ENCODE measurements at regions not wholly inside any gene's neighbourhood (a gene's known extent, or its start where the extent isn't known, plus 50 kb on each side); places are given as distances from the start of the nearest gene placed in this dataset.

DNA sequence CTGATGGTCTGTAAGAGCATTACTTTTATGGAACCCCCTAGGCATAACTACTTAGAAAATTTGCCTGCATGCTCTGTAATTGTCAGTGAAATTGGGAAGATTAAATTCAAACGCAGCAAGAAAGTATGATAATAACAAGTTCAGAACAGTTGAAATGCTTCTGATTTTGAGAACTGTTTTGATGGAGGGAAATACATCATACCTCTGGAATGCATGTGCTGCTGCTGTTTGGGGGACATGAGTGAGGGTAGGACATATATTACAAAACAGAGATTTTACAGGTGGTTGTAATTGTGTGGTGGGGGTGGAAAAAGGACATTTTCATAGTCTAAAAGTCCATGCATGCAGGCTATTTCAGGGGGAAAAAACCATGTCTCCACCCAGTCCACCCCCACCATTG lies 135.0 kb upstream of the DPH6 start:
- ATAC-seq (no peak), DNase-seq (no peak), FAIRE-seq (no peak)
- H3K9me3 ChIP-seq = no peaks in the 10 kb centered on the region
- no peak for TF ChIP-seq CTCF (IDR thresholded peaks at IDR 0.05)
- H3K27me3 ChIP-seq = no peaks in the 10 kb centered on the region
- no peak overlapping the region for H3K27ac ChIP-seq
- 55 to 65% methylated on average over 1 of the region's 1 CpG for WGBS, 2 donors
- H3K4me3 ChIP-seq = no peak overlapping the region
- intact Hi-C loops (cut with DNase I) = no loop called here
- peaks cover 0 to under 1% (median 0%) of the 10 kb centered on the region in 3 donors for H3K4me1 ChIP-seq
- H3K36me3 ChIP-seq = no peaks in the 10 kb centered on the region

GRCh38 chr15:35686347-35686746 lies 140.4 kb upstream of the DPH6 start:
- intact Hi-C loops (cut with DNase I) = no loop called here
- Histone ChIP-seq H3K27me3 (no peaks in the 10 kb centered on the region), H3K4me1 (peaks cover 0 to 11% (median 9%) of the 10 kb centered on the region in 3 donors), H3K4me3 (no peak overlapping the region), H3K36me3 (no peaks in the 10 kb centered on the region), H3K27ac (no peak overlapping the region), H3K9me3 (no peaks in the 10 kb centered on the region)
- no peak for TF ChIP-seq CTCF (IDR thresholded peaks at IDR 0.05)
- ATAC-seq (no peak), DNase-seq (no peak), FAIRE-seq (no peak)
- WGBS, 2 donors = 89 to 92% methylated on average over 1 of the region's 1 CpG

- WGBS, 2 donors = 92 to 99% methylated on average over 6 of the region's 6 CpGs
- intact Hi-C loops (cut with DNase I) = no loop called here
- TF ChIP-seq CTCF (IDR thresholded peaks at IDR 0.05) = no peak
- Histone ChIP-seq H3K27me3 (no peaks in the 10 kb centered on the region), H3K27ac (no peak overlapping the region), H3K4me1 (peaks cover 0 to 26% (median 14%) of the 10 kb centered on the region in 3 donors), H3K36me3 (no peaks in the 10 kb centered on the region), H3K9me3 (no peaks in the 10 kb centered on the region), H3K4me3 (no peak overlapping the region)
- FAIRE-seq (no peak), ATAC-seq (no peak), DNase-seq (no peak)
Observed at GRCh38 chr15:35689266-35689665, 143.3 kb upstream of the DPH6 start.

DNA sequence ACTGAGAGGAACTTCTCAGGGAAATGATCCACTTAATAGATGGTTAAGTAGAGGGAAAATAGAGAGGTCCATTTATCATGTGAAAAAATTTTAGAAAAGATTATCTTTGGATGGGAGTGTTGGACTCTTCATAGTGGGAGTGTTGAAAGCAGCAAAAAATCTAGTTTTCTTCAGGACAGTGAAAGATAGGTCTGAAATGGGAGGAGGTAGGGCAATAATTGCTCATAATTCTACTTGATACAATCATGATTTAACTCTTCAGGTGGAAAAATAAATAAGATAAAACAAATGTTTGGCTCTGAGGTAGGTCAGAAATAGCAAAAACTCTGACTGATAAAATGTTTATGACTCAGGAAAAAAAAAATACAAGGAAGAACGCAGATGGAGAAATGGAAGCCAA lies 144.1 kb upstream of the DPH6 start:
- FAIRE-seq = no peak
- DNase-seq = no peak
- Histone ChIP-seq H3K4me1 (peaks cover 0 to 30% (median 14%) of the 10 kb centered on the region in 3 donors), H3K4me3 (no peak overlapping the region), H3K36me3 (no peaks in the 10 kb centered on the region), H3K27me3 (no peaks in the 10 kb centered on the region), H3K9me3 (no peaks in the 10 kb centered on the region), H3K27ac (no peak overlapping the region)
- 43 to 48% methylated on average over 1 of the region's 1 CpG for WGBS, 2 donors
- no peak for TF ChIP-seq CTCF (IDR thresholded peaks at IDR 0.05)
- no peak for ATAC-seq
- intact Hi-C loops (cut with DNase I) = no loop called here

DNA sequence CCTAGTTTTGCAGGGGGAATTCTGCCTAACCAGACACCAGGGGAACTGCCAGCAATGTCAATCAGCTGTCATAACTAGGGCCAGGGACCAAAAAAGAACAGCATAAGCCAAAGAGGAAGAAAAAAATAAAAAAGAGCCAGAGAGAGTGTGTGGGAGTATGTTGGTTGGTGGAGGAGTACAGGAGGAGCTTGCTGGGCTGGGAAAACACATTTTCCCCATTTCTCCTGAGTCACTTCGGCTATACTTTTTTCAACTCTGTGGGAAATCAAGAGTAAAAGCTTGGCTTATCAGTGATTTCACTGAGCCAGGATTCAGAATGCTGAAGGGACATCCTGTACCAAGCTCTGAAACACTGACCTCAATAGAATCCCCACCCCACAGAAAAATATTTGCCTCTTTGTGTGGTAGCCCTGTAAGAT lies 144.7 kb upstream of the DPH6 start:
- ATAC-seq = peak; percentile 28 to 77 (median 59)
- Histone ChIP-seq H3K4me3 (no peak overlapping the region), H3K4me1 (peaks cover 0 to 30% (median 14%) of the 10 kb centered on the region in 3 donors), H3K27me3 (no peaks in the 10 kb centered on the region), H3K9me3 (no peaks in the 10 kb centered on the region), H3K36me3 (no peaks in the 10 kb centered on the region), H3K27ac (peak overlapping the region in 1 of 4 donors; percentile 18)
- 59 to 65% methylated on average over 1 of the region's 1 CpG for WGBS, 2 donors
- no peak for FAIRE-seq
- no peak for DNase-seq
- intact Hi-C loops (cut with DNase I) = no loop called here
- TF ChIP-seq CTCF (IDR thresholded peaks at IDR 0.05) = no peak

Data from pancreas (tissue), 10 donors.